ENCODE measurements at regions not wholly inside any gene's neighbourhood (a gene's known extent, or its start where the extent isn't known, plus 50 kb on each side); places are given as distances from the start of the nearest gene placed in this dataset.
"Not testable (repeated sequence)": the region's sequence is repeated elsewhere in the genome, so short reads cannot be mapped to it uniquely, and the experiment has no call there.

DNA sequence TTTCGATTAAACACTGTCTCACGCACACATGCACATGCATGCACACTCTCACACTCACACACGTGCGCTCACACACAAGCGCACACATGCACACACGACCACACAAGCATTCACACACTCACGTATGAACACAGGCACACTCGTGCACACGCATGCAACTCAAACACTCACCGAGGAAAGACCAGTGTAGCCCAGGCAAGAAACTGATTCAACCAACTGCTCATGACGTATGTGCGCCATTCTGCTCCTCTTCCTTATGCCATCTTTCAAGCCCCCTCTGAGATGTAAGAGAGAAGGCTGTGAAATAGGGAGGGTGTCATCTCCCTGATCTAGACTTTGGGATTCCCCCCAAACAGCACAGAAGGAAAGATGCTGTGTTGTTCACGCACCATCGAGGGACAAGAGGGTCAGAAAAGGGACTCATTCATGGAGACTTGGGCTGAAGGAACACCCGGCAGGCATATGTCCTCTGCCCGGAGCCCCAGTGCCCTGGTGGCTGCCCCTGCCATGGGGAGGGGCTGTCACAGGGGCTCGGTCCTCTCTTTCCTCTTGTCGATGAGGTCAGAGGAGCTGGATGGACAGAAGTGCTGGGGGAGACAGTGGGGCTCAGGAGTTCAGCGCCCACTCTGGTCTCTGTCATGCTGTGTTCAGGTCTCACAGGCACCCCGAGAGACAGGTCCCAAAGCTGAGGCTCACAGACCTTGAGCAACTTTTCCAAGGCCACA is 130.1 kb upstream of the SHH start:
- intact Hi-C loops (cut with DNase I) = no loop called here

DNA sequence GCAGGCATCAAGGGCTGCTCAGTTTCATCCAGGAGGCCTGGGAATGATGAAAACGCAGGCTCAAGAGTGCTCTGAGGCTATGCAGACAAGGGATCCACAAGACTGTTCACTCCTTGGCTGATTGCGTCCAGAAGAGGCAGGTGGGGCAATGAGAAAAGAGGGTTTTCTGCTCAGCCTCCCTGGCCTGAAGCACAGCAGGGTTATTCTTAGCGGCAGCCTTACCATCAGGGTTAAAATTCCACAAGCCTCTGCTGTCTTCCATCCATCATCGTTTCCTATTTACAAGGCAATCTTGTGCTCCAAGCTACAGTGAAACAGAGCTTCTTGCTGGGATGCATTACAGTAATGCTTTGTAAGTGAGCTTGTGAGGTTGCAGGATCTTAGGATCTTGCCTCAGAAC is 129.4 kb upstream of the SHH start:
- peaks cover 2% of the 10 kb centered on the region for H3K9me3 ChIP-seq (ENCODE audit: control insufficient read depth, low read length)
- no peak for DNase-seq
- H3K36me3 ChIP-seq (ENCODE audit: control insufficient read depth in 1 of 2, insufficient read depth in 2 of 2, low read length in 1 of 2) = no peaks in the 10 kb centered on the region
- no peaks in the 10 kb centered on the region for H3K27me3 ChIP-seq (ENCODE audit: control insufficient read depth in 1 of 2, insufficient read depth in 2 of 2, low read length in 1 of 2)
- WGBS, 2 donors = 11 to 12% methylated on average over 4 of the region's 4 CpGs
- intact Hi-C loops (cut with DNase I) = no loop called here
- H3K27ac ChIP-seq (ENCODE audit: low read depth in 1 of 2, low read length in 2 of 2) = no peak overlapping the region
- no peak for ATAC-seq (ENCODE audit: low FRiP score)
- no peaks in the 10 kb centered on the region for H3K4me1 ChIP-seq (ENCODE audit: control insufficient read depth in 1 of 2, insufficient read depth in 2 of 2, low read length in 2 of 2)
- no peak overlapping the region for H3K4me3 ChIP-seq (ENCODE audit: low read length in 2 of 2)

More for the DNA sequence above, 130.1 kb upstream of the SHH start:
- WGBS, 2 donors = 76 to 79% methylated on average over 19 to 20 of the region's 20 CpGs
- ATAC-seq (ENCODE audit: low FRiP score) (no peak), DNase-seq (no peak)
- Histone ChIP-seq H3K36me3 (ENCODE audit: control insufficient read depth in 1 of 2, insufficient read depth in 2 of 2, low read length in 1 of 2) (no peaks in the 10 kb centered on the region), H3K9me3 (ENCODE audit: control insufficient read depth, low read length) (peaks cover 2% of the 10 kb centered on the region), H3K27me3 (ENCODE audit: control insufficient read depth in 1 of 2, insufficient read depth in 2 of 2, low read length in 1 of 2) (no peaks in the 10 kb centered on the region), H3K4me3 (ENCODE audit: low read length in 2 of 2) (no peak overlapping the region), H3K4me1 (ENCODE audit: control insufficient read depth in 1 of 2, insufficient read depth in 2 of 2, low read length in 2 of 2) (no peaks in the 10 kb centered on the region), H3K27ac (ENCODE audit: low read depth in 1 of 2, low read length in 2 of 2) (no peak overlapping the region)

DNA sequence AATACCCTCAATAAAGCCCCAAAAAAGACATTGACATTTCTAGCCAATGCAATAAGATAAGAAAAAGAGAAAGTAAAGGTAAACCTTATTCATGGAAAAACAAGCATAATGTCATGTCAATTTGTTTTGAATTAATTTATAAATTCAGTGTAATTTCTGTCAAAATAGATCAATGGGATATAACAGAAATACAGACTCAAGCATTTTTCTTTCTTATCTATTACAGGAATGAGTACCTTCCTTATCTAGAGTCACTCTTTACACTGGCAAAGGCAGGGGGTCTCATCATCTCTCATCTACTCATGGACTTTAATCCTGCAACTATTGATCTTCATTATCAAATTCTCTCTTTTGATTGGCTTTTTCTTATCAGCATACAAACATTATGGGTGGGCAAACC is 127.1 kb upstream of the SHH start:
- H3K4me1 ChIP-seq (ENCODE audit: control insufficient read depth in 1 of 2, insufficient read depth in 2 of 2, low read length in 2 of 2) = no peaks in the 10 kb centered on the region
- H3K4me3 ChIP-seq (ENCODE audit: low read length in 2 of 2) = no peak overlapping the region
- DNase-seq (no peak), ATAC-seq (ENCODE audit: low FRiP score) (no peak)
- no peak overlapping the region for H3K27ac ChIP-seq (ENCODE audit: low read depth in 1 of 2, low read length in 2 of 2)
- H3K36me3 ChIP-seq (ENCODE audit: control insufficient read depth in 1 of 2, insufficient read depth in 2 of 2, low read length in 1 of 2) = no peaks in the 10 kb centered on the region
- intact Hi-C loops (cut with DNase I) = no loop called here
- H3K27me3 ChIP-seq (ENCODE audit: control insufficient read depth in 1 of 2, insufficient read depth in 2 of 2, low read length in 1 of 2) = no peaks in the 10 kb centered on the region
- H3K9me3 ChIP-seq (ENCODE audit: control insufficient read depth, low read length) = peaks cover 2% of the 10 kb centered on the region

DNA sequence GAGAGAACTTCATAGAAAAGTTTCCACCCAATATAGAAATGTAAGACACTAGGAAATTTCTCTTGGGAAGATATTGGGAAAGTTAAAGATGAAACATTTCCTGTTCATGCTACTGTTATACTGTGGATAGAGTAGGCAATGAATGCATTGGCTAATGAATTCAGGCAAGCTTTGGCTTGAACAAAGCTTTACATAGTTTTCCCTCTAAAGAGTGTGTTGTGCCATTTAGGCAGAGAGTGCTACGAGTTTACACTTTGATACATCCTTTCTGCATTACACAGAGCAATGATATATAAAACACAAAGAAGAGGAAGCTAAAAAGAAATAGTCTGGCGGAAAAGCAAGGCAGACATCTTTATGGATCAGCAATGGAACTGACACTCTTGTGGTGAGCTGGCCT is 125.9 kb upstream of the SHH start:
- Histone ChIP-seq H3K36me3 (ENCODE audit: control insufficient read depth in 1 of 2, insufficient read depth in 2 of 2, low read length in 1 of 2) (no peaks in the 10 kb centered on the region), H3K4me1 (ENCODE audit: control insufficient read depth in 1 of 2, insufficient read depth in 2 of 2, low read length in 2 of 2) (no peaks in the 10 kb centered on the region), H3K9me3 (ENCODE audit: control insufficient read depth, low read length) (peaks cover 2% of the 10 kb centered on the region), H3K4me3 (ENCODE audit: low read length in 2 of 2) (no peak overlapping the region), H3K27me3 (ENCODE audit: control insufficient read depth in 1 of 2, insufficient read depth in 2 of 2, low read length in 1 of 2) (no peaks in the 10 kb centered on the region), H3K27ac (ENCODE audit: low read depth in 1 of 2, low read length in 2 of 2) (no peak overlapping the region)
- no peak for DNase-seq
- intact Hi-C loops (cut with DNase I) = no loop called here
- 33 to 47% methylated on average over 2 of the region's 2 CpGs for WGBS, 2 donors
- no peak for ATAC-seq (ENCODE audit: low FRiP score)

DNA sequence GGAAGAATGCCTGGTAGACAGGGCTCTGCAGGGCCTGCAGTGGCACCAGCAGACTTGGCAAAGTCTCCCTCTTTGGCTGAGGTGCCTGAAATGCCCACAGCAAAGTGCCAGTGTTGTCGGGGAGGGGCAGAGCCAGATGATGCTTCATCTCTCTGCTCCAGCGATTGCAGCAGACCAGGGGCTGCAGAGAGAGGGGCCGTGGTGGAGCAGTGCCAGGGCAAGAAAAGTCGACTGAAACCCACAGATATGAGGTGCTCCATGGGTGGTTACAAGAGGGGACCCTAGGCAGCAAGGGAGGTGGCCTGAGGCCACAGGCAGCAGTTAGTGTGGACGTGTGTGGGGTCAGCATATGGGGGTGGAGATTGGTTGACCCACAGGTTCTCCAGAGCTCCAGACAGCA is 123.5 kb upstream of the SHH start:
- DNase-seq (no peak), ATAC-seq (ENCODE audit: low FRiP score) (no peak)
- Histone ChIP-seq H3K36me3 (ENCODE audit: control insufficient read depth in 1 of 2, insufficient read depth in 2 of 2, low read length in 1 of 2) (no peaks in the 10 kb centered on the region), H3K27ac (ENCODE audit: low read depth in 1 of 2, low read length in 2 of 2) (no peak overlapping the region), H3K4me1 (ENCODE audit: control insufficient read depth in 1 of 2, insufficient read depth in 2 of 2, low read length in 2 of 2) (no peaks in the 10 kb centered on the region), H3K4me3 (ENCODE audit: low read length in 2 of 2) (no peak overlapping the region), H3K9me3 (ENCODE audit: control insufficient read depth, low read length) (peaks cover 2% of the 10 kb centered on the region), H3K27me3 (ENCODE audit: control insufficient read depth in 1 of 2, insufficient read depth in 2 of 2, low read length in 1 of 2) (no peaks in the 10 kb centered on the region)
- WGBS, 2 donors = 64 to 69% methylated on average over 5 of the region's 5 CpGs
- intact Hi-C loops (cut with DNase I) = no loop called here

DNA sequence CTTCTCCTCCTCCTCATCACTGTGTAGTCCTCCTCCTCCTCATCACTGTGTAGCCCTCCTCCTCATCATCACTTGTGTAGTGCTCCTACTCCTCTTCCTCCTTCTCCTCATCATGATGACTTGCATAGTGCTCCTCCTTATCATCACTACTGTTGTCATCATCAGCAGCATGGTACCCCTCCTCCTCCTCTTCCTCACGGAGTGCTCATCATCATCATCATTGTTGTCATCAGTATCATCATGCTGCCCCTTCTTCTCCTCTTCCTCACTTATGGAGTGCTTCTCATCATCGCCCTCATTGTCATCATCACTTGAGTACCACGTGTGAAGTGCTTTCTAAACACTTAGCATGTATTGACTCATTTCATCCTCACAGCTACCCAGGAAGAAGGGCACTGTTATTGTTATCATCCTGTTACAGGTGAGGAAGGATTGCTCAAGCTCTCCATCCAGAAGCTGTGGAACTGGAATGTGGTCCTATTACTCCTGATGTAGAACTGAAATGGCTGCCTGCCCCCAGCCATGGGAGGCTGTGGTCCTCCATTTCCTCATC is 122.8 kb upstream of the SHH start:
- WGBS, 2 donors = 73 to 84% methylated on average over 3 of the region's 3 CpGs
- no peak for ATAC-seq (ENCODE audit: low FRiP score)
- Histone ChIP-seq H3K27me3 (ENCODE audit: control insufficient read depth in 1 of 2, insufficient read depth in 2 of 2, low read length in 1 of 2) (no peaks in the 10 kb centered on the region), H3K4me3 (ENCODE audit: low read length in 2 of 2) (no peak overlapping the region), H3K4me1 (ENCODE audit: control insufficient read depth in 1 of 2, insufficient read depth in 2 of 2, low read length in 2 of 2) (no peaks in the 10 kb centered on the region), H3K9me3 (ENCODE audit: control insufficient read depth, low read length) (peaks cover 2% of the 10 kb centered on the region), H3K36me3 (ENCODE audit: control insufficient read depth in 1 of 2, insufficient read depth in 2 of 2, low read length in 1 of 2) (no peaks in the 10 kb centered on the region), H3K27ac (ENCODE audit: low read depth in 1 of 2, low read length in 2 of 2) (no peak overlapping the region)
- no peak for DNase-seq
- intact Hi-C loops (cut with DNase I) = no loop called here

DNA sequence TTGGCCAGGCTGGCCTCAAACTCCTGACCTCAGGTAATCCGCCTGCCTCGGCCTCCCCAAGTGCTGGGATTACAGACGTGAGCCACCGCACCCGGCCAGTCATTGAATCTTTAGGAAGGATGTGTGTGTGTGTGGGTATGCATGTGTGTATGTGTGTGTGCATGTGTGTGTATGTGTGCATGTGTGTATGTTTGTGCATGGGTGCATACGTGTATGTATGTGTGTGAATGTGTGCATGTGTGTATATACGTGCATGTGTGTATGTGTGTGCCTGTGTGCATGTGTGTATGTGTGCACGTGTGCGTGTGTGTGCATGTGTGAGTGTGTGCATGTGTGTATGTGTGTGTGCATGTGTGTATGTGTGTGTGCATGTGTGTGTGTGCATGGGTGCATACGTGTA is 120.1 kb upstream of the SHH start:
- ATAC-seq (ENCODE audit: low FRiP score); H3K4me1 ChIP-seq (ENCODE audit: control insufficient read depth in 1 of 2, insufficient read depth in 2 of 2, low read length in 2 of 2); H3K9me3 ChIP-seq (ENCODE audit: control insufficient read depth, low read length); H3K27ac ChIP-seq (ENCODE audit: low read depth in 1 of 2, low read length in 2 of 2); H3K27me3 ChIP-seq (ENCODE audit: control insufficient read depth in 1 of 2, insufficient read depth in 2 of 2, low read length in 1 of 2); H3K4me3 ChIP-seq (ENCODE audit: low read length in 2 of 2); DNase-seq; intact Hi-C loops (cut with DNase I); H3K36me3 ChIP-seq (ENCODE audit: control insufficient read depth in 1 of 2, insufficient read depth in 2 of 2, low read length in 1 of 2): not testable (repeated sequence)
- 79 to 84% methylated on average over 9 to 10 of the region's 10 CpGs for WGBS, 2 donors

DNA sequence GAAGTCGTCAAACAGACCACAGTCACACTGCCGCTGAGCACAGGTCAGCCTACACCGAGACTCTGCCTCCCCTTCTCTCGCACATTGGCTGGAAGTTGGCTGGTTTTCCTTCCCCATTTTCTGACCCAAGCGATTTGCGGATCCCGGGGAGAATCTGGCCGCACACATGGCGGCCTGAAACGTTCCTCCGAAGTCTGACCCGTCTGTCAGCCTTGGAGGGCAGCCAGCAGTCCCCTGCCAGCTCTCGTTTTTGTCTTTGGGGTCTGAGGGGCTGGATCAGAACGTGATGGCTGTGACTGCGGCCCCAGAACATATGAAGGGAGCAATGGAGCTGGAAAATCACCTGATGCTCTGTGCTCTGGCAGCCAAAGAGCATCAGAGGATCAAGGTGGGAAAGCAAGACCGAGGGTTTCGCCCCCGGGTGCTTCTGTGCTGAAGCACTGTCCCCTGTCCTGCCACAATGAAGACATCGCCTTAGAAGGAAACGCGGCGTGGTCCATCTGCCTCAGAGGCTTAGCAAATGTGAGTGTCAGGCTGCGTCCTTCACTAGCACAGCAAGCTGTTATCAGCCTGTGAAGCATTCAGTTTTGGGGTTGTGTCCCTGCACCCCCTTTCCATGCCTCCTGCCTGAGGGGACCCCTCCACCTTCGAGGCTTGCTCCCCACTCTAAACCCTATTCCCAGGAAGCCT is 119.3 kb upstream of the SHH start:
- no peaks in the 10 kb centered on the region for H3K36me3 ChIP-seq (ENCODE audit: control insufficient read depth in 1 of 2, insufficient read depth in 2 of 2, low read length in 1 of 2)
- ATAC-seq (ENCODE audit: low FRiP score) (no peak), DNase-seq (no peak)
- no peak overlapping the region for H3K4me3 ChIP-seq (ENCODE audit: low read length in 2 of 2)
- no peak overlapping the region for H3K27ac ChIP-seq (ENCODE audit: low read depth in 1 of 2, low read length in 2 of 2)
- H3K27me3 ChIP-seq (ENCODE audit: control insufficient read depth in 1 of 2, insufficient read depth in 2 of 2, low read length in 1 of 2) = no peaks in the 10 kb centered on the region
- peaks cover 1% of the 10 kb centered on the region for H3K9me3 ChIP-seq (ENCODE audit: control insufficient read depth, low read length)
- 73 to 75% methylated on average over 24 of the region's 24 CpGs for WGBS, 2 donors
- intact Hi-C loops (cut with DNase I) = no loop called here
- H3K4me1 ChIP-seq (ENCODE audit: control insufficient read depth in 1 of 2, insufficient read depth in 2 of 2, low read length in 2 of 2) = no peaks in the 10 kb centered on the region

DNA sequence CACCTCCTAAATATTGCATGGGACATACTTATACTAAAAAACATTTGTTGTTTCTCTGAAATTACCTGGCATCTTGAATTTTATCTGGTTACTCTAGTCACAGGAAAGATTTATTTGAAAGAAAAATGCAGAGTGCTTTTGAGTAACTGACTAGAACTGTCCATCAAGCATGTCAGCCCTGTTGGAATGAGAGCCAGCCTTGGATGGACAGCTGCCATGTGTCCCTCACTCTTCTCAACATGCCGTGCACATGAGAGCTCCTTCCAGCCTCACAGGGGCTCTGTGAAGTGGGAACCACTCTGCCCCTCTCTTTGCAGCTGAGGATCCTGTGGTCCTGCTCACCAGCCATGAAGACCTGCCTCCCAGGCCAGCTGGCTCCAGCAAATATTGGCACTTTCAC is 118.3 kb upstream of the SHH start:
- WGBS, 2 donors = 50 to 61% methylated on average over 1 of the region's 1 CpG
- ATAC-seq (ENCODE audit: low FRiP score) (no peak), DNase-seq (no peak)
- H3K4me3 ChIP-seq (ENCODE audit: low read length in 2 of 2) = no peak overlapping the region
- intact Hi-C loops (cut with DNase I) = no loop called here
- no peaks in the 10 kb centered on the region for H3K36me3 ChIP-seq (ENCODE audit: control insufficient read depth in 1 of 2, insufficient read depth in 2 of 2, low read length in 1 of 2)
- H3K27ac ChIP-seq (ENCODE audit: low read depth in 1 of 2, low read length in 2 of 2) = no peak overlapping the region
- H3K27me3 ChIP-seq (ENCODE audit: control insufficient read depth in 1 of 2, insufficient read depth in 2 of 2, low read length in 1 of 2) = no peaks in the 10 kb centered on the region
- no peaks in the 10 kb centered on the region for H3K4me1 ChIP-seq (ENCODE audit: control insufficient read depth in 1 of 2, insufficient read depth in 2 of 2, low read length in 2 of 2)
- peaks cover 1% of the 10 kb centered on the region for H3K9me3 ChIP-seq (ENCODE audit: control insufficient read depth, low read length)
